Caco-2 (cell line): ENCODE measurements at regions not wholly inside any gene's neighbourhood (a gene's known extent, or its start where the extent isn't known, plus 50 kb on each side); places are given as distances from the start of the nearest gene placed in this dataset.

Source experiments
- BruUV-seq: library from RNA; stranded (reverse); fragments of 400-500 nt; replicated peaks from 2 replicates; lab custom pipeline; 2021; lab: Mats Ljungman, UMichigan
- CTCF ChIA-PET: fragments of 300-600 bp; sonication (Branson Sonifier 250); formaldehyde crosslinking; loops from one replicate; lab custom pipeline; 2022; ENCODE audit warnings: antibody characterized with exemption; lab: Charles Lee
- POLR2A ChIA-PET: fragments of 300-600 bp; sonication (Branson Sonifier 250); formaldehyde crosslinking; loops from one replicate; lab custom pipeline; 2022; ENCODE audit warnings: antibody characterized with exemption; lab: Charles Lee
- DNase-seq, 2 experiments: peaks; one replicate each; pipeline versions ENCODE4 v3.0.0 to v3.0.0-alpha.2; 2020 to 2022
- H3K27me3 ChIP-seq: replicated peaks from 2 replicates; pipeline ENCODE4 v1.6.0; 2011; ENCODE audit warnings: low read length; ENCODE audit not compliant: control insufficient read depth, insufficient read depth
- H3K36me3 ChIP-seq: 2 replicates; pipeline ENCODE4 v1.5.1; 2011; ENCODE audit warnings: low read length; ENCODE audit not compliant: control insufficient read depth, insufficient read depth
- H3K4me1 ChIP-seq: fragments of 250-450 bp; sonication (Bioruptor Pico); 2 replicates; pipeline ENCODE4 v1.5.1; 2020; ENCODE audit warnings: mild to moderate bottlenecking
- H3K4me3 ChIP-seq: 2 replicates; pipeline ENCODE4 v1.5.1; 2011; ENCODE audit warnings: low read depth, mild to moderate bottlenecking, control low read depth, low read length
- H3K9me3 ChIP-seq: fragments of 250-450 bp; sonication (Bioruptor Pico); 2 replicates; pipeline ENCODE4 v1.5.1; 2020; ENCODE audit warnings: mild to moderate bottlenecking, moderate library complexity
- H3K27ac Mint-ChIP-seq: one replicate; pipeline ENCODE4 v1.8.0; 2022; ENCODE audit warnings: mixed read lengths; ENCODE audit not compliant: unreplicated experiment
- H3K27me3 Mint-ChIP-seq: one replicate; pipeline ENCODE4 v1.8.0; 2022; ENCODE audit warnings: mixed read lengths; ENCODE audit not compliant: insufficient read depth, unreplicated experiment
- H3K36me3 Mint-ChIP-seq: one replicate; pipeline ENCODE4 v1.8.0; 2022; ENCODE audit warnings: mild to moderate bottlenecking, mixed read lengths; ENCODE audit not compliant: insufficient read depth, unreplicated experiment
- H3K4me1 Mint-ChIP-seq: one replicate; pipeline ENCODE4 v1.8.0; 2022; ENCODE audit warnings: low read depth, mixed read lengths; ENCODE audit not compliant: unreplicated experiment
- H3K4me3 Mint-ChIP-seq: one replicate; pipeline ENCODE4 v1.8.0; 2022; ENCODE audit warnings: mild to moderate bottlenecking, moderate library complexity, mixed read lengths; ENCODE audit not compliant: unreplicated experiment
- H3K9me3 Mint-ChIP-seq: one replicate; pipeline ENCODE4 v1.8.0; 2022; ENCODE audit warnings: mixed read lengths; ENCODE audit not compliant: unreplicated experiment
- intact Hi-C: fragments of 100-400 bp; cut with micrococcal nuclease; formaldehyde crosslinking; loops from one replicate; pipeline ENCODE4 v1.10.0; 2022; ENCODE audit not compliant: unreplicated experiment
- TF ChIP-seq, protein P1 (sequence below), 2 experiments: fragments of 200-600 bp in 1 of 2; IDR thresholded peaks; 1 replicate in 1 of 2; 2 replicates in 1 of 2; pipeline versions ENCODE4 v1.5.1 to v1.8.0; 2011 to 2022; ENCODE audit warnings: antibody characterized with exemption in 1 of 2, control low read depth in 1 of 2, inconsistent platforms in 1 of 2, low read depth in 1 of 2, low read length in 1 of 2, mild to moderate bottlenecking in 1 of 2, moderate library complexity in 1 of 2; ENCODE audit not compliant: insufficient read depth in 1 of 2, severe bottlenecking in 1 of 2, unreplicated experiment in 1 of 2

DNA sequence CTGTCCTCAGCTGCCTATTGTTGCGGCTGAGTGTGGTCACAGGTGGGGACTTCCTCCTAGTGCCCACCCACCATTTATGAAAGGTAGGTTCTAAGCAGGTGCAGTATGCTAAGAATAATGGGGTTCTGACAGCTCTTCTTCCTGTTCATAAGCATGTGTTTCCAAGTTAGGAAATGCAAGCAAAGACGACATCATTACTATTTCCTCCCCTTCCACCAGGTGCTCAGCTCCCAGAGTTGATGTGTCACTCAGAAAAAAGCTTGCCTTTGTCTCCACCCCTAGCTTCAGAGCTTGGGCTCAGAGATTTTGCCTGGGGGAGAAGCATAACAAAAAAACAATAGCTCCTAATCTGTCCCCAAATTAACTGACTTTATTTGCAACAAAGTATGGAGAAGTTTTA lies 1076.7 kb downstream of the NR2F1-AS1 start:
- TF ChIP-seq, protein P1, sequence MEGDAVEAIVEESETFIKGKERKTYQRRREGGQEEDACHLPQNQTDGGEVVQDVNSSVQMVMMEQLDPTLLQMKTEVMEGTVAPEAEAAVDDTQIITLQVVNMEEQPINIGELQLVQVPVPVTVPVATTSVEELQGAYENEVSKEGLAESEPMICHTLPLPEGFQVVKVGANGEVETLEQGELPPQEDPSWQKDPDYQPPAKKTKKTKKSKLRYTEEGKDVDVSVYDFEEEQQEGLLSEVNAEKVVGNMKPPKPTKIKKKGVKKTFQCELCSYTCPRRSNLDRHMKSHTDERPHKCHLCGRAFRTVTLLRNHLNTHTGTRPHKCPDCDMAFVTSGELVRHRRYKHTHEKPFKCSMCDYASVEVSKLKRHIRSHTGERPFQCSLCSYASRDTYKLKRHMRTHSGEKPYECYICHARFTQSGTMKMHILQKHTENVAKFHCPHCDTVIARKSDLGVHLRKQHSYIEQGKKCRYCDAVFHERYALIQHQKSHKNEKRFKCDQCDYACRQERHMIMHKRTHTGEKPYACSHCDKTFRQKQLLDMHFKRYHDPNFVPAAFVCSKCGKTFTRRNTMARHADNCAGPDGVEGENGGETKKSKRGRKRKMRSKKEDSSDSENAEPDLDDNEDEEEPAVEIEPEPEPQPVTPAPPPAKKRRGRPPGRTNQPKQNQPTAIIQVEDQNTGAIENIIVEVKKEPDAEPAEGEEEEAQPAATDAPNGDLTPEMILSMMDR (IDR thresholded peaks at IDR 0.05; ENCODE audit: insufficient read depth in 1 of 2, low read depth in 1 of 2, low read length in 1 of 2, severe bottlenecking in 1 of 2, unreplicated experiment in 1 of 2): no peak
- Mint-ChIP-seq H3K27ac (no peak overlapping the region), H3K4me1 (no peaks in the 10 kb centered on the region), H3K9me3 (peaks cover 11% of the 10 kb centered on the region), H3K36me3 (no peaks in the 10 kb centered on the region), H3K4me3 (no peak overlapping the region), H3K27me3 (no peaks in the 10 kb centered on the region)
- ChIA-PET POLR2A (no interaction called here), CTCF (no interaction called here)
- Histone ChIP-seq H3K9me3 (no peaks in the 10 kb centered on the region), H3K27me3 (no peaks in the 10 kb centered on the region), H3K4me3 (no peak overlapping the region), H3K4me1 (no peaks in the 10 kb centered on the region), H3K36me3 (no peaks in the 10 kb centered on the region)
- no peak for DNase-seq
- no TSS peak for BruUV-seq
- intact Hi-C loops: no loop called here

DNA sequence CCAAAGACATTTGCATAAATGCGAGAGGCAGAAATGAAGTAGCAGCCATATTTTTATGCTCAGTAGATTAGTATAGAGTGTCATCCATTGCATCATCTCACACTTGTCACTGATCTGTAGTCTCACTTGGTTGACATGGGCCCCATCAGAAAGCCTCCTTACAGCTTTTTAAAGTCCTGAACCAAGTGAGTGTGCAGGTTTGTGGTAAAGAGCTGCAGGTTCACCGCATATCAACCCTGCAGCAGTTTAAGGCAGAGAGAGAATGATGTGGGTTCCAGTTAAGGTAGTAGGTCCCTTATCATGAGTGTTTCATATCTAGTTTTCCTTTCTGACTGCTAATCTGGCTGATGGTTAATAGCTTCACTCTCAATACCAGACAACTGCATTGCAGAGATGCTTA lies 1080.3 kb downstream of the NR2F1-AS1 start:
- BruUV-seq: no TSS peak
- no peak for DNase-seq
- H3K36me3 ChIP-seq: no peaks in the 10 kb centered on the region
- no peaks in the 10 kb centered on the region for H3K4me1 Mint-ChIP-seq
- TF ChIP-seq, protein P1 (IDR thresholded peaks at IDR 0.05; ENCODE audit: insufficient read depth in 1 of 2, low read depth in 1 of 2, low read length in 1 of 2, severe bottlenecking in 1 of 2, unreplicated experiment in 1 of 2): no peak
- intact Hi-C loops: no loop called here
- no peaks in the 10 kb centered on the region for H3K9me3 ChIP-seq
- H3K36me3 Mint-ChIP-seq: no peaks in the 10 kb centered on the region
- H3K27ac Mint-ChIP-seq: no peak overlapping the region
- H3K4me3 ChIP-seq: no peak overlapping the region
- ChIA-PET POLR2A (no interaction called here), CTCF (no interaction called here)
- no peaks in the 10 kb centered on the region for H3K27me3 Mint-ChIP-seq
- no peaks in the 10 kb centered on the region for H3K27me3 ChIP-seq
- H3K4me3 Mint-ChIP-seq: no peak overlapping the region
- H3K9me3 Mint-ChIP-seq: no peaks in the 10 kb centered on the region
- H3K4me1 ChIP-seq: no peaks in the 10 kb centered on the region

DNA sequence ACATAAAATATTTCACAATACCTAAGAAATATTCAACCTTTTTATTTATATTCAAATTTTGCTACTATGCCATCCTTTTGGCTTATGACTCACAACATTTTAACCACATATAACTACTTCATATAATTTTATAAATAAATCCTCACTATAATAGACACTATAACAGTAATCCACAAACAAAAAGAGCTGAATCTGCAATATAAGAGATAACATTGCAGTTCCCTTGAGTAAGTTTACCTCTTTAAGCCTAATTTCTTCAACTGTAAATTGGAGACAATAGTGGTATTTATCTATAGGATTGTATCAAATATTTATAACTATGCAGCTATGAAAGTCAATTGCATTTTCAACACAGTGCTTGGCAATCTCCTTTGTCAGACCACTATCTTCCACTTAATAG lies 1084.5 kb downstream of the NR2F1-AS1 start:
- CTCF ChIA-PET: no interaction called here
- H3K27ac Mint-ChIP-seq: no peak overlapping the region
- H3K36me3 Mint-ChIP-seq: no peaks in the 10 kb centered on the region
- H3K27me3 ChIP-seq: no peaks in the 10 kb centered on the region
- H3K4me1 ChIP-seq: no peaks in the 10 kb centered on the region
- POLR2A ChIA-PET: no interaction called here
- H3K4me1 Mint-ChIP-seq: no peaks in the 10 kb centered on the region
- TF ChIP-seq, protein P1 (IDR thresholded peaks at IDR 0.05; ENCODE audit: insufficient read depth in 1 of 2, low read depth in 1 of 2, low read length in 1 of 2, severe bottlenecking in 1 of 2, unreplicated experiment in 1 of 2): no peak
- no peak overlapping the region for H3K4me3 ChIP-seq
- H3K9me3 Mint-ChIP-seq: no peaks in the 10 kb centered on the region
- BruUV-seq: no TSS peak
- DNase-seq: no peak
- H3K9me3 ChIP-seq: no peaks in the 10 kb centered on the region
- no peaks in the 10 kb centered on the region for H3K27me3 Mint-ChIP-seq
- H3K36me3 ChIP-seq: no peaks in the 10 kb centered on the region
- intact Hi-C loops: no loop called here
- no peak overlapping the region for H3K4me3 Mint-ChIP-seq
